ENCODE measurements at regions not wholly inside any gene's neighbourhood (a gene's known extent, or its start where the extent isn't known, plus 50 kb on each side); places are given as distances from the start of the nearest gene placed in this dataset.

GRCh38 chr6:117022774-117023173 lies 145.7 kb downstream of the RFX6 start:
- TF ChIP-seq, protein P1, sequence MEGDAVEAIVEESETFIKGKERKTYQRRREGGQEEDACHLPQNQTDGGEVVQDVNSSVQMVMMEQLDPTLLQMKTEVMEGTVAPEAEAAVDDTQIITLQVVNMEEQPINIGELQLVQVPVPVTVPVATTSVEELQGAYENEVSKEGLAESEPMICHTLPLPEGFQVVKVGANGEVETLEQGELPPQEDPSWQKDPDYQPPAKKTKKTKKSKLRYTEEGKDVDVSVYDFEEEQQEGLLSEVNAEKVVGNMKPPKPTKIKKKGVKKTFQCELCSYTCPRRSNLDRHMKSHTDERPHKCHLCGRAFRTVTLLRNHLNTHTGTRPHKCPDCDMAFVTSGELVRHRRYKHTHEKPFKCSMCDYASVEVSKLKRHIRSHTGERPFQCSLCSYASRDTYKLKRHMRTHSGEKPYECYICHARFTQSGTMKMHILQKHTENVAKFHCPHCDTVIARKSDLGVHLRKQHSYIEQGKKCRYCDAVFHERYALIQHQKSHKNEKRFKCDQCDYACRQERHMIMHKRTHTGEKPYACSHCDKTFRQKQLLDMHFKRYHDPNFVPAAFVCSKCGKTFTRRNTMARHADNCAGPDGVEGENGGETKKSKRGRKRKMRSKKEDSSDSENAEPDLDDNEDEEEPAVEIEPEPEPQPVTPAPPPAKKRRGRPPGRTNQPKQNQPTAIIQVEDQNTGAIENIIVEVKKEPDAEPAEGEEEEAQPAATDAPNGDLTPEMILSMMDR (IDR thresholded peaks at IDR 0.05; ENCODE audit: low read depth, low read length) = no peak
- no peak for TF ChIP-seq EZH2phosphoT487 (IDR thresholded peaks at IDR 0.05; ENCODE audit: low read depth)
